WTC11 (cell line): ENCODE measurements at regions not wholly inside any gene's neighbourhood (a gene's known extent, or its start where the extent isn't known, plus 50 kb on each side); places are given as distances from the start of the nearest gene placed in this dataset.

Experiments used
- ATAC-seq: fragments of 200-7000 bp; cut with Tn5 transposase; 2 replicates; pipeline ENCODE4 v1.10.0; 2021; ENCODE audit warnings: mild to moderate bottlenecking, moderate library complexity
- CTCF ChIA-PET: fragments of 300-600 bp; sonication (Branson Sonifier 250); formaldehyde crosslinking; loops from one replicate; lab custom pipeline; 2021; ENCODE audit warnings: antibody characterized with exemption; lab: Charles Lee
- POLR2A ChIA-PET: fragments of 350-600 bp; sonication (Branson Sonifier 250); formaldehyde crosslinking; loops from one replicate; lab custom pipeline; 2021; ENCODE audit warnings: antibody characterized with exemption; lab: Charles Lee
- DNase-seq: peaks from one replicate; pipeline ENCODE4 v3.0.0; 2021; ENCODE audit warnings: low spot score
- H3K27ac Mint-ChIP-seq: 2 replicates; pipeline ENCODE4 v1.8.0; 2021; ENCODE audit warnings: mixed read lengths
- H3K27me3 Mint-ChIP-seq: 2 replicates; pipeline ENCODE4 v1.8.0; 2021; ENCODE audit warnings: low read depth, mild to moderate bottlenecking, moderate library complexity, mixed read lengths
- H3K36me3 Mint-ChIP-seq: 2 replicates; pipeline ENCODE4 v1.8.0; 2021; ENCODE audit warnings: mixed read lengths
- H3K4me1 Mint-ChIP-seq: 2 replicates; pipeline ENCODE4 v1.8.0; 2022; ENCODE audit warnings: mixed read lengths
- H3K4me3 Mint-ChIP-seq: 2 replicates; pipeline ENCODE4 v1.8.0; 2021; ENCODE audit warnings: mild to moderate bottlenecking, moderate library complexity, mixed read lengths
- H3K9me3 Mint-ChIP-seq: 2 replicates; pipeline ENCODE4 v1.8.0; 2021; ENCODE audit warnings: mixed read lengths
- E2F4 ChIP-seq: sonication (generic); formaldehyde crosslinking; IDR thresholded peaks from 2 replicates; pipeline ENCODE4 v1.8.1; 2022; ENCODE audit warnings: low read depth, mild to moderate bottlenecking, moderate library complexity, missing genetic modification reagents, borderline replicate concordance
- ELF4 ChIP-seq: sonication (generic); formaldehyde crosslinking; IDR thresholded peaks from 2 replicates; pipeline ENCODE4 v1.8.1; 2022; ENCODE audit warnings: low read depth, mild to moderate bottlenecking, moderate library complexity, missing genetic modification reagents
- FOXJ3 ChIP-seq: sonication (generic); formaldehyde crosslinking; IDR thresholded peaks from 2 replicates; pipeline ENCODE4 v1.9.0; 2021; ENCODE audit warnings: missing genetic modification reagents, mild to moderate bottlenecking, borderline replicate concordance
- FOXK1 ChIP-seq: sonication (generic); formaldehyde crosslinking; IDR thresholded peaks from 2 replicates; pipeline ENCODE4 v1.8.0; 2022; ENCODE audit warnings: mild to moderate bottlenecking, moderate library complexity, missing genetic modification reagents
- IRF2 ChIP-seq: sonication (generic); formaldehyde crosslinking; IDR thresholded peaks from 2 replicates; pipeline ENCODE4 v1.8.0; 2022; ENCODE audit warnings: low read depth, missing genetic modification reagents, borderline replicate concordance
- JAZF1 ChIP-seq: fragments of 250-450 bp; sonication (Bioruptor Pico); IDR thresholded peaks from 2 replicates; pipeline ENCODE4 v1.9.0; 2021; ENCODE audit warnings: moderate library complexity, mild to moderate bottlenecking, inconsistent platforms
- MXD4 ChIP-seq: fragments of 250-450 bp; sonication (Bioruptor Pico); IDR thresholded peaks from 2 replicates; pipeline ENCODE4 v1.8.0; 2021; ENCODE audit warnings: mild to moderate bottlenecking, moderate library complexity, borderline replicate concordance
- MYBL2 ChIP-seq: sonication (generic); formaldehyde crosslinking; IDR thresholded peaks from 2 replicates; pipeline ENCODE4 v1.8.1; 2023; ENCODE audit warnings: mild to moderate bottlenecking, moderate library complexity, missing genetic modification reagents
- NR2C2 ChIP-seq: sonication (generic); formaldehyde crosslinking; IDR thresholded peaks from 2 replicates; pipeline ENCODE4 v1.8.0; 2022; ENCODE audit warnings: mild to moderate bottlenecking, missing genetic modification reagents
- SOX15 ChIP-seq: fragments of 250-450 bp; sonication (Bioruptor Pico); IDR thresholded peaks from 2 replicates; pipeline ENCODE4 v1.9.0; 2021; ENCODE audit warnings: mild to moderate bottlenecking
- STAT6 ChIP-seq: sonication (generic); formaldehyde crosslinking; conservative IDR thresholded peaks from 2 replicates; pipeline ENCODE4 v1.8.1; 2023; ENCODE audit warnings: mild to moderate bottlenecking, low read depth, missing genetic modification reagents, moderate library complexity
- TCF7 ChIP-seq: sonication (generic); formaldehyde crosslinking; IDR thresholded peaks from 2 replicates; pipeline ENCODE4 v1.8.0; 2022; ENCODE audit warnings: mild to moderate bottlenecking, low read depth, missing genetic modification reagents, moderate library complexity
- TEAD1 ChIP-seq: sonication (generic); formaldehyde crosslinking; IDR thresholded peaks from 2 replicates; pipeline ENCODE4 v1.8.0; 2022; ENCODE audit warnings: mild to moderate bottlenecking, missing genetic modification reagents
- TEAD4 ChIP-seq: sonication (generic); formaldehyde crosslinking; IDR thresholded peaks from 2 replicates; pipeline ENCODE4 v1.8.0; 2022; ENCODE audit warnings: mild to moderate bottlenecking, missing genetic modification reagents
- USF1 ChIP-seq: sonication (generic); formaldehyde crosslinking; IDR thresholded peaks from 2 replicates; pipeline ENCODE4 v1.8.0; 2022; ENCODE audit warnings: mild to moderate bottlenecking, missing genetic modification reagents
- ZBTB43 ChIP-seq: sonication (generic); formaldehyde crosslinking; IDR thresholded peaks from 2 replicates; pipeline ENCODE4 v1.8.1; 2023; ENCODE audit warnings: mild to moderate bottlenecking, missing genetic modification reagents
- ZNF423 ChIP-seq: fragments of 250-450 bp; sonication (Bioruptor Pico); IDR thresholded peaks from 2 replicates; pipeline ENCODE4 v2.1.2; 2022; ENCODE audit warnings: mild to moderate bottlenecking, moderate library complexity
- ZSCAN18 ChIP-seq: fragments of 250-450 bp; sonication (Bioruptor Pico); IDR thresholded peaks from 2 replicates; pipeline ENCODE4 v2.1.2; 2022; ENCODE audit warnings: mild to moderate bottlenecking, moderate library complexity
- TF ChIP-seq, protein P1 (sequence below): sonication (generic); formaldehyde crosslinking; IDR thresholded peaks from 2 replicates; pipeline ENCODE4 v1.8.1; 2022; ENCODE audit warnings: mild to moderate bottlenecking, missing genetic modification reagents, moderate library complexity, borderline replicate concordance
- TF ChIP-seq, protein P2 (sequence below): sonication (generic); formaldehyde crosslinking; IDR thresholded peaks from 2 replicates; pipeline ENCODE4 v1.8.0; 2023; ENCODE audit warnings: missing genetic modification reagents, mild to moderate bottlenecking, borderline replicate concordance

DNA sequence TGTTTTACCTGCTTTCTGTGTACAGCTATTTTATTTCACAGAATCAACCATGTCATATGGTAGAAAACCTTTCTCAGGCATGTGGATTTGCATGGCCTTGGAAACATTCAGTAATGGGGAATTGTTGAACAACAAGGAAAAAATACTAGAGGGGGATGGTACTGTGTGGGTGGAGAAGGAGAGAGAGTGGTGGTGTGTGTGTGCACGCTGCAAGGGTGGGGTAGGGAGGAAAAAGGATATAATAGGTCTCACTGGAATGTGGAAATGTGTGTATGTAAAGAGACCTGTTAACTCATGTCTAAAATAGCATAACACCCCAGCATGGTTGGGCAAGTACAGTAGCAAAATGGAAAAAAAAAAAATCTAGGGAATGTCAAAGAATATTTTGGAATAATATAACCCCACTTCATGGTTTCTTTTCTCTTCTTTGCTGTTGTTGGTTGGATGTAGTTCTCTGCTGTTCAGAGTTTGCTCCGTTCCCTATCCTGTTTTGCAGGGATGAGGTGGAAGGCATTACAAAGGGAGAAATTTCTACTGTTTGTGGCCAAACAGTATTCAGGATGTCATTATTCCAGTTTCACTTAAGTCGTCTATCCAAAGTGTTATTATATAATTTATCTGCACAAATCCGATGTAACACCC, 93.9 kb upstream of the CITED2 start:
- Mint-ChIP-seq H3K36me3 (no peaks in the 10 kb centered on the region), H3K4me3 (no peak overlapping the region), H3K27ac (peak overlapping the region; percentile 2; the same call in 1 of the 2 replicates), H3K4me1 (peaks cover 26% of the 10 kb centered on the region), H3K27me3 (no peaks in the 10 kb centered on the region; the same call in 1 of the 2 replicates), H3K9me3 (no peaks in the 10 kb centered on the region)
- no peak; the same call in 1 of the 2 replicates for ATAC-seq
- DNase-seq, result no peak
- CTCF ChIA-PET, result no interaction called here
- POLR2A ChIA-PET, result interaction anchor here (0.7 kb wide), 1 partner anchor 54 kb away, joined by 3 read pairs; no protein-coding TSS in a partner anchor
- TF ChIP-seq IRF2 (CRISPR knock-in tag), result no peak
- no peak for TF ChIP-seq MYBL2 (CRISPR knock-in tag)
- TF ChIP-seq MXD4 (CRISPR knock-in tag), result no peak
- TF ChIP-seq FOXJ3 (CRISPR knock-in tag), result no peak
- TF ChIP-seq TEAD1 (CRISPR knock-in tag), result no peak
- TF ChIP-seq ELF4 (CRISPR knock-in tag), result no peak
- no peak for TF ChIP-seq E2F4
- no peak for TF ChIP-seq NR2C2 (CRISPR knock-in tag)
- no peak for TF ChIP-seq USF1 (CRISPR knock-in tag)
- TF ChIP-seq FOXK1 (CRISPR knock-in tag), result no peak
- TF ChIP-seq STAT6 (CRISPR knock-in tag), result no peak
- TF ChIP-seq ZSCAN18, result no peak
- TF ChIP-seq SOX15 (CRISPR knock-in tag), result no peak
- TF ChIP-seq, protein P1, sequence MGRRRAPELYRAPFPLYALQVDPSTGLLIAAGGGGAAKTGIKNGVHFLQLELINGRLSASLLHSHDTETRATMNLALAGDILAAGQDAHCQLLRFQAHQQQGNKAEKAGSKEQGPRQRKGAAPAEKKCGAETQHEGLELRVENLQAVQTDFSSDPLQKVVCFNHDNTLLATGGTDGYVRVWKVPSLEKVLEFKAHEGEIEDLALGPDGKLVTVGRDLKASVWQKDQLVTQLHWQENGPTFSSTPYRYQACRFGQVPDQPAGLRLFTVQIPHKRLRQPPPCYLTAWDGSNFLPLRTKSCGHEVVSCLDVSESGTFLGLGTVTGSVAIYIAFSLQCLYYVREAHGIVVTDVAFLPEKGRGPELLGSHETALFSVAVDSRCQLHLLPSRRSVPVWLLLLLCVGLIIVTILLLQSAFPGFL (CRISPR knock-in tag), result no peak
- TF ChIP-seq JAZF1 (CRISPR knock-in tag), result no peak
- no peak for TF ChIP-seq TCF7
- TF ChIP-seq TEAD4 (CRISPR knock-in tag), result no peak
- TF ChIP-seq ZNF423, result no peak
- TF ChIP-seq, protein P2, sequence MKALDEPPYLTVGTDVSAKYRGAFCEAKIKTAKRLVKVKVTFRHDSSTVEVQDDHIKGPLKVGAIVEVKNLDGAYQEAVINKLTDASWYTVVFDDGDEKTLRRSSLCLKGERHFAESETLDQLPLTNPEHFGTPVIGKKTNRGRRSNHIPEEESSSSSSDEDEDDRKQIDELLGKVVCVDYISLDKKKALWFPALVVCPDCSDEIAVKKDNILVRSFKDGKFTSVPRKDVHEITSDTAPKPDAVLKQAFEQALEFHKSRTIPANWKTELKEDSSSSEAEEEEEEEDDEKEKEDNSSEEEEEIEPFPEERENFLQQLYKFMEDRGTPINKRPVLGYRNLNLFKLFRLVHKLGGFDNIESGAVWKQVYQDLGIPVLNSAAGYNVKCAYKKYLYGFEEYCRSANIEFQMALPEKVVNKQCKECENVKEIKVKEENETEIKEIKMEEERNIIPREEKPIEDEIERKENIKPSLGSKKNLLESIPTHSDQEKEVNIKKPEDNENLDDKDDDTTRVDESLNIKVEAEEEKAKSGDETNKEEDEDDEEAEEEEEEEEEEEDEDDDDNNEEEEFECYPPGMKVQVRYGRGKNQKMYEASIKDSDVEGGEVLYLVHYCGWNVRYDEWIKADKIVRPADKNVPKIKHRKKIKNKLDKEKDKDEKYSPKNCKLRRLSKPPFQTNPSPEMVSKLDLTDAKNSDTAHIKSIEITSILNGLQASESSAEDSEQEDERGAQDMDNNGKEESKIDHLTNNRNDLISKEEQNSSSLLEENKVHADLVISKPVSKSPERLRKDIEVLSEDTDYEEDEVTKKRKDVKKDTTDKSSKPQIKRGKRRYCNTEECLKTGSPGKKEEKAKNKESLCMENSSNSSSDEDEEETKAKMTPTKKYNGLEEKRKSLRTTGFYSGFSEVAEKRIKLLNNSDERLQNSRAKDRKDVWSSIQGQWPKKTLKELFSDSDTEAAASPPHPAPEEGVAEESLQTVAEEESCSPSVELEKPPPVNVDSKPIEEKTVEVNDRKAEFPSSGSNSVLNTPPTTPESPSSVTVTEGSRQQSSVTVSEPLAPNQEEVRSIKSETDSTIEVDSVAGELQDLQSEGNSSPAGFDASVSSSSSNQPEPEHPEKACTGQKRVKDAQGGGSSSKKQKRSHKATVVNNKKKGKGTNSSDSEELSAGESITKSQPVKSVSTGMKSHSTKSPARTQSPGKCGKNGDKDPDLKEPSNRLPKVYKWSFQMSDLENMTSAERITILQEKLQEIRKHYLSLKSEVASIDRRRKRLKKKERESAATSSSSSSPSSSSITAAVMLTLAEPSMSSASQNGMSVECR (CRISPR knock-in tag), result no peak
- TF ChIP-seq ZBTB43 (CRISPR knock-in tag), result no peak
